ENCODE measurements at regions not wholly inside any gene's neighbourhood (a gene's known extent, or its start where the extent isn't known, plus 50 kb on each side); places are given as distances from the start of the nearest gene placed in this dataset.

DNA sequence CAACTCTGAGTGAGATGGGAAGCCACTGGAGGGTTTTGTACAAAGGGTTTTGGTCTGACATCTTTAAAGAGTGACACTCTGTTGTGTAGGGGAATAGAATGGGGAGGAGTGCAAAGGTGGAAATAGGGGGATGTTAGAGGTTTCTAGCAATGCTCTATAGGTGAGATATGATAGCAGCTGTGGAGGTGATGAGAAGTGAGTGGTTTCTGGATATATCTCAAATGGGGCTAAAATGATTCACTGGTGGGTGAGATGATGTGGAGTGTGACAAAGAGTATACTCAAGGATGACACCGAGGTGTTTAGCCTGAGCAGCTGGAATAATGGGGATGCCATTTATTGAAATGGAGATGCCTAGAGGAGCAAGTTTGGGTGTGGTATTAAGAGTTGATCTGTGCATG lies 426.4 kb downstream of the PCNX1 start:
- no peak for DNase-seq
- no peak overlapping the region for H3K27ac ChIP-seq
- intact Hi-C loops (cut with DNase I; ENCODE audit: low total_unique reads) = no loop called here
- no peaks in the 10 kb centered on the region for H3K36me3 ChIP-seq
- H3K4me3 ChIP-seq = no peak overlapping the region
- TF ChIP-seq, protein P1, sequence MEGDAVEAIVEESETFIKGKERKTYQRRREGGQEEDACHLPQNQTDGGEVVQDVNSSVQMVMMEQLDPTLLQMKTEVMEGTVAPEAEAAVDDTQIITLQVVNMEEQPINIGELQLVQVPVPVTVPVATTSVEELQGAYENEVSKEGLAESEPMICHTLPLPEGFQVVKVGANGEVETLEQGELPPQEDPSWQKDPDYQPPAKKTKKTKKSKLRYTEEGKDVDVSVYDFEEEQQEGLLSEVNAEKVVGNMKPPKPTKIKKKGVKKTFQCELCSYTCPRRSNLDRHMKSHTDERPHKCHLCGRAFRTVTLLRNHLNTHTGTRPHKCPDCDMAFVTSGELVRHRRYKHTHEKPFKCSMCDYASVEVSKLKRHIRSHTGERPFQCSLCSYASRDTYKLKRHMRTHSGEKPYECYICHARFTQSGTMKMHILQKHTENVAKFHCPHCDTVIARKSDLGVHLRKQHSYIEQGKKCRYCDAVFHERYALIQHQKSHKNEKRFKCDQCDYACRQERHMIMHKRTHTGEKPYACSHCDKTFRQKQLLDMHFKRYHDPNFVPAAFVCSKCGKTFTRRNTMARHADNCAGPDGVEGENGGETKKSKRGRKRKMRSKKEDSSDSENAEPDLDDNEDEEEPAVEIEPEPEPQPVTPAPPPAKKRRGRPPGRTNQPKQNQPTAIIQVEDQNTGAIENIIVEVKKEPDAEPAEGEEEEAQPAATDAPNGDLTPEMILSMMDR (IDR thresholded peaks at IDR 0.05) = no peak
- peaks cover 0 to 29% (median 6%) of the 10 kb centered on the region in 4 donors for H3K4me1 ChIP-seq
- no peaks in the 10 kb centered on the region for H3K9me3 ChIP-seq
- H3K27me3 ChIP-seq = no peaks in the 10 kb centered on the region

DNA sequence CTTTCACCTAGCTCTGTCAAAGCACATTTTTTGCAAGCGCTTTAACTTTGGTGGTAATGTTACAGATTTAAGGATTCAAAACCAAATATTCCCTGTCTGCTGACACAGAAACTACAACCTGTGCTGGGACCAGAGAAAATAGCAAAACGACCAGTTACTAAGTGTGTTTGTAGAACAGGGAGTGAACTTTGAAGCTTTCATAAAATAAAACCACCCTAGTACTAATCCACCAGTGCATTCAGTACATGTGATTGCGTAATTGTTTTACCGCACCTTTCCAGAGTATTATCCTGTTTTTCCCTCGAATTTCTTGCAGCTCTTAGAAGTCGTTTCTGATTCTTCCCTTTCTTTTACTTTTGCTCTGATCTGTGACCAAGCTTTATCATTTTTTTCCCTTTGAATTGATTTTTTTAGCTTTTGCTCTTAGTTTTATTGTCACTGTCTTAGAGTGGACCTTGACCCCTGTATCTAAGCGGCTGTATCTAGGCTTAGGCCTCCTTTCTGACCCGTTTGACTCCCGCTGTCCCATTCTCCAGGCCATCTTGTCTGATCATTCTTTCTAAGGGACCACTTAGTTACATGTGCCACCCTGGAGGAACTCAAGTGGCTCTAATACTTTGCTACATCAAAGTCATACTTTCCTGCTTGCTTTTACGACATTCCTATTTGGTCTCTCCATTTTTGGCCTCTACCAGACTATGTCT lies 429.4 kb downstream of the PCNX1 start:
- H3K9me3 ChIP-seq = no peaks in the 10 kb centered on the region
- intact Hi-C loops (cut with DNase I; ENCODE audit: low total_unique reads) = no loop called here
- H3K4me3 ChIP-seq = no peak overlapping the region
- TF ChIP-seq, protein P1 (IDR thresholded peaks at IDR 0.05) = no peak
- peaks cover 0 to 23% (median 7%) of the 10 kb centered on the region in 4 donors for H3K4me1 ChIP-seq
- no peak overlapping the region for H3K27ac ChIP-seq
- no peak for DNase-seq
- no peaks in the 10 kb centered on the region for H3K36me3 ChIP-seq
- H3K27me3 ChIP-seq = no peaks in the 10 kb centered on the region

DNA sequence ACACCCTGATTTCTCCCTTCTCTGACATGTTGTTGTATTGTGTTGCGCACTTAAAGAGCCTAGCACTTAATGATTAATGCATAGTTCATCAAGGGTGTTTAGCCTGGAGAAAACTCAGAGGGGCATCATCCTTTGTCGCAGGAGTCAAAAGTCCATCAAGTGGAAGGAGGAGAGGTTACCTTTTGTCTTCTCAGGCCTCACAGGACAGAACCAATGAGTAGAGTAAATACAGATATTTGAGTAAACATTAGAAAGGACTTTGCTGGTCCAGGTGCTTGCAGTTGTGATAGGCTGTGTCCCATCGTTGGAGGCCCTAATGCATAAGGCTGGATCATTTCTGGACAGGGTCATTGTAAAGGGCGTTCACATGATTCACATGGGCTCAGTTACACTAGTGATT lies 430.9 kb downstream of the PCNX1 start:
- TF ChIP-seq, protein P1 (IDR thresholded peaks at IDR 0.05) = no peak
- intact Hi-C loops (cut with DNase I; ENCODE audit: low total_unique reads) = no loop called here
- Histone ChIP-seq H3K9me3 (no peaks in the 10 kb centered on the region), H3K27ac (no peak overlapping the region), H3K4me1 (peaks cover 0 to 15% (median 5%) of the 10 kb centered on the region in 4 donors), H3K4me3 (no peak overlapping the region), H3K36me3 (no peaks in the 10 kb centered on the region), H3K27me3 (no peaks in the 10 kb centered on the region)
- DNase-seq = no peak

DNA sequence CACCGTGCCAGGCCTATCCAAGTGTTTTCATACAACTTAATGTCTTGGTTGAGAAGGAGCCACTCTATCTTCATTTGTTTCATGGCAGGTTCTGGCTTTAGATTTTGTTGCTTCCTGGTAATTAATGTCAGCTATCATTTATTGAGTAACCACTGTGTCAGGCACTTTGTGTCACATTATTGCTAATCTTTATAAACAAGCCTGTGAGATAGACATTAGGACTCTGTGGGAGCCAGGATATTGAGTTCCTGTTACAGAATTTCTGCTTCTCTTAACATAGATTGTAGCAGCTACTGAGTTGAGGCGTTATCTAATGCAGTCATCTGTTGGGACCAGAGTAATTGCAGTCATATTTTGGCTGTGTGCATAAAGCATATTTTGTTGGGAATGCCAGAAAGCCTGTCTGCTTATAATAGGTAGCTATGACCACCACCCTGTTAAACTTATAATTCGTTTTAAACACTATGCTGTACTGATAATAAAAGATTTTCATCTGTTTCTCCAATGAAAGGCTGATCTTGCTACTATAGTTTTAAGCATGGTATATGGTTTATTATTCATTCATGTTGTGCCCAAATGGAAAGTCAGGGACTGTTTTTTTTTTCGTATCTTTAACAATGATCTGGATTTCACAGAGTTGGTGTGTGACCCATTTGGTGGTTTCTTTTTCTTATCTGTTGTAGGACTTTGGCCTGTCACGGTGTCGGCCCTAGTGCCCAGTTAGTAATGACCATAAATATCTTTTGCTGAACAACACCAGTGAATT lies 432.6 kb downstream of the PCNX1 start:
- Histone ChIP-seq H3K27me3 (no peaks in the 10 kb centered on the region), H3K4me3 (no peak overlapping the region), H3K4me1 (peaks cover 0 to 30% (median 10%) of the 10 kb centered on the region in 4 donors), H3K9me3 (no peaks in the 10 kb centered on the region), H3K27ac (no peak overlapping the region), H3K36me3 (no peaks in the 10 kb centered on the region)
- DNase-seq = no peak
- intact Hi-C loops (cut with DNase I; ENCODE audit: low total_unique reads) = no loop called here
- TF ChIP-seq, protein P1 (IDR thresholded peaks at IDR 0.05) = no peak

DNA sequence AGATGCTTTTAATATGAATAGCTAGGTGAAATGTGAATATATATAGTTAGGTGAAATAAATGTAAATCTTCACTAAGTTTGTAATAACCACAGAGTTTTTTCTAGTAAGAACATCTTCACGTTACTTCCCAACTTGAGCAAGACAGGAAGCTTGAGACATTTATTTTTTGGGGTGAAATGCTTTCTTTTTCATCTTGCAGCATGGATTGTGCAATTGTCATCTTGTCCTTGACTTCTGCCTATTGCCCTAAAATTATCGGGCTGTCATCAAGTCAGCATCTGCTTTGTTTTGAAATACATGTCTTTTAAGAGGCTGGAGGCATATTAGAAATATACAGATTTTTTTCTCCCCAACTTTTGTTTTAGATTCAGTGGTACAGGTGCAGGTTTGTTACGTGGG lies 433.9 kb downstream of the PCNX1 start:
- Histone ChIP-seq H3K27ac (no peak overlapping the region), H3K4me3 (no peak overlapping the region), H3K4me1 (peaks cover 0 to 35% (median 14%) of the 10 kb centered on the region in 4 donors), H3K9me3 (no peaks in the 10 kb centered on the region), H3K27me3 (no peaks in the 10 kb centered on the region), H3K36me3 (no peaks in the 10 kb centered on the region)
- intact Hi-C loops (cut with DNase I; ENCODE audit: low total_unique reads) = no loop called here
- DNase-seq = no peak
- TF ChIP-seq, protein P1 (IDR thresholded peaks at IDR 0.05) = no peak

All from tibial artery (tissue), 4 donors.